ENCODE measurements at regions not wholly inside any gene's neighbourhood (a gene's known extent, or its start where the extent isn't known, plus 50 kb on each side); places are given as distances from the start of the nearest gene placed in this dataset.

DNA sequence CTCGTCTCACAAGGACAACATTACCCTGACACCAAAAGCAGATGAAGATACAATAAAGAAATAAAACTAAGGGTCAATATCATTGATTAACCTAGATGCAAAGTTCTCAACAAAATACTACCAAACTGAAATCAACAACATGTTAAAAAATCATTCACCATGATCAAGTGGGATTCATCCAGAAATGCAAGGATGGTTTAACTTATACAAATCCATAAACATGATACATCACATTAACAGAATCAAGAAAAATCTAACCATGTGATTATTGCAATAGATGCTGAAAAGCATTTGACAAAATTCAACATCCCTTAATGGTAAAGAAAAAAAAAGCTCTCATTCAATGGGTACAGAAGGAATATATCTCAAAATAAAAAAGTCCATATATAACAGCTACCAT lies 514.9 kb downstream of the TMA16 start:
- ATAC-seq, result no peak

DNA sequence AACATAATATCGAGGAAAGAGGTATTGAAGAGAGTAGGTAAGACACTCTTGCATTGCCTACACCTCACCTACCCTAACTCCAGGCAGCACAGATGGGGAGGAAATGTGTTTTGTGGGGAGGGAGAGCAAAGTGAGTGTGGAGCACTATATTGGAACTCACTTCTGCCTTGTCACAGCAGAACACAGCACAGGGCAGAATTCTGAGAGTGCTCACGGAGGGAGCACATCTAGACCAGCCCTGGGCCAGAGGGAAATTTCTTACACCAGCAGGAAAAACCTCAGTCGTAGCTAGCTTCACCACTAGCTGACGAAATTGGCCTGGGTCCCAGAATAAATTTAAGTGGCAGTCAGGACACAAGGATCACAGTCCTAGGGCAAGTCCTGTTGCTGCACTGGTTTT lies 517.3 kb downstream of the TMA16 start:
- H3K4me1 ChIP-seq (ENCODE audit: low read depth), result no peaks in the 10 kb centered on the region
- intact Hi-C loops (cut with DNase I, micrococcal nuclease), result no loop called here
- ATAC-seq (no peak), DNase-seq (no peak)
- TF ChIP-seq, protein P1, sequence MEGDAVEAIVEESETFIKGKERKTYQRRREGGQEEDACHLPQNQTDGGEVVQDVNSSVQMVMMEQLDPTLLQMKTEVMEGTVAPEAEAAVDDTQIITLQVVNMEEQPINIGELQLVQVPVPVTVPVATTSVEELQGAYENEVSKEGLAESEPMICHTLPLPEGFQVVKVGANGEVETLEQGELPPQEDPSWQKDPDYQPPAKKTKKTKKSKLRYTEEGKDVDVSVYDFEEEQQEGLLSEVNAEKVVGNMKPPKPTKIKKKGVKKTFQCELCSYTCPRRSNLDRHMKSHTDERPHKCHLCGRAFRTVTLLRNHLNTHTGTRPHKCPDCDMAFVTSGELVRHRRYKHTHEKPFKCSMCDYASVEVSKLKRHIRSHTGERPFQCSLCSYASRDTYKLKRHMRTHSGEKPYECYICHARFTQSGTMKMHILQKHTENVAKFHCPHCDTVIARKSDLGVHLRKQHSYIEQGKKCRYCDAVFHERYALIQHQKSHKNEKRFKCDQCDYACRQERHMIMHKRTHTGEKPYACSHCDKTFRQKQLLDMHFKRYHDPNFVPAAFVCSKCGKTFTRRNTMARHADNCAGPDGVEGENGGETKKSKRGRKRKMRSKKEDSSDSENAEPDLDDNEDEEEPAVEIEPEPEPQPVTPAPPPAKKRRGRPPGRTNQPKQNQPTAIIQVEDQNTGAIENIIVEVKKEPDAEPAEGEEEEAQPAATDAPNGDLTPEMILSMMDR (IDR thresholded peaks at IDR 0.05), result no peak
- H3K4me3 ChIP-seq, result no peak overlapping the region
- H3K36me3 ChIP-seq (ENCODE audit: low read depth), result no peaks in the 10 kb centered on the region
- no peaks in the 10 kb centered on the region for H3K9me3 ChIP-seq

More for the DNA sequence above, 514.9 kb downstream of the TMA16 start:
- no peaks in the 10 kb centered on the region for H3K4me1 ChIP-seq (ENCODE audit: low read depth)
- H3K36me3 ChIP-seq (ENCODE audit: low read depth), result no peaks in the 10 kb centered on the region
- H3K9me3 ChIP-seq, result no peaks in the 10 kb centered on the region
- DNase-seq, result no peak
- H3K4me3 ChIP-seq, result no peak overlapping the region
- TF ChIP-seq, protein P1 (IDR thresholded peaks at IDR 0.05), result no peak
- intact Hi-C loops (cut with DNase I, micrococcal nuclease), result no loop called here

DNA sequence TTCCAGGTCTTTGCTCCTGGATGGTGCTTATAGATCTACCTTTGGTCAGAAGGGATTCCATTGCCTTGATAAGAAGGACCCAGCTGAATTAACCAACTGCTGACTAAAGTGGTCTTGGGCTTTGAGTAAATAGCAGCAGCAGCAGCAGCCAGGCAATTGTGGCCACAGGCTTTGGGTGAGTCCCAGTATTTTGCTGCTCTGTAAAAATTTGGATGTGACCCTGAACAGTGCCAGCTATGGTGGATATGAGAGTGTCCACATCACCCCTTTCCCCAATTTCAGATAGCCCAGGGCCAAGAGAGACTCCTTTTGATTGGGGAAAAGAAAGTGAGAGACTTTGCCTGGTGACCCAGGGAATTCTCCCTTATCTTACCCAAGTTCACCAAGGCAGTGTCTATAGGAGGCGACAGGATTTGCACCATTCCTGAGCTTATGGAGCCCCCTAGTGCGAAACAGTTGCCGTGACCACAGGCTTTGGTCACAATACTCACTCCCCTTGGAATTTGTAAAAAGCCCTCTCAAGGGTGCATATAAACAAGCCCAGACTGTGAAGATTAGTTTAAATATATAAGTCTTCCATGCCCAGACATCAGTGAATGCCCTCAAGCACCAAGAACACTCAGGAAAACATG lies 518.0 kb downstream of the TMA16 start:
- ATAC-seq (no peak), DNase-seq (no peak)
- Histone ChIP-seq H3K4me1 (ENCODE audit: low read depth) (no peaks in the 10 kb centered on the region), H3K36me3 (ENCODE audit: low read depth) (no peaks in the 10 kb centered on the region), H3K9me3 (no peaks in the 10 kb centered on the region), H3K4me3 (no peak overlapping the region)
- intact Hi-C loops (cut with DNase I, micrococcal nuclease), result no loop called here
- TF ChIP-seq, protein P1 (IDR thresholded peaks at IDR 0.05), result no peak

DNA sequence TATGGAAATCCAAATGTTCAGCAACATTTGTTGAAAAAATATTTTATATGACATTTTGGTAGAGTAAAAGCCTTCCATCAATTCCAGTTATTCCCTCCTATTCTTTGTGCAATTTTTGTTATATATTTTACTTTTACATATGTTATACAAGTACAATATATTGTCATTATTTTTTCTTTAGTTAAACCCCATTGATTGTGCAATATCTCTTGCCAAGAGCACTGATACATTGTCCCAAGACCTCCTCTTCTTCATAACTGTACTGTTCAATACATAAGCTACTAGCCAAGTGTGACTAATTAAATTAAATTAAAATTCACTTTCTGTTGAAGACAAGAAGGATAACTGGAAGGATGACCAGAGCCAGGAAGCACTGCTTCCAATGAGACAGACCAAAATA lies 527.5 kb downstream of the TMA16 start:
- TF ChIP-seq, protein P1 (IDR thresholded peaks at IDR 0.05), result no peak
- intact Hi-C loops (cut with DNase I, micrococcal nuclease), result no loop called here

DNA sequence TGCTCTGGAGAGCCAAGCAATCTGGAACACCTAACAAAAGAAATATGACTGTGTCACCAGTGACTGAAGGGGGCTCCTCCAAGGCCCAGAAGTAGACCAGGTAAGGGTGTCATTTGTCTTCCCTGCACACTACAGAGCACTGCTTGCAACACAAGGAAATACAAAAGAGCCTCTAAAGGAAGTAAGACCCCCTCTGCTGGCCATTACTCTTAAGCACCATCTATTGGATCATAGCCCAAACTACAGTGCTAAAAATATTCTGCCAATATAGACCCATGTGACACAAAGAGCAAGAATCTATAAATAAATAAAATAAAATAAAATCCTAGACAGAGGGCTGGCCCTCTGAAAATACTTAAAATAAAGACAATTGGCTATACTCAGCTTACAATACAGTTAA lies 528.7 kb downstream of the TMA16 start:
- no peaks in the 10 kb centered on the region for H3K36me3 ChIP-seq (ENCODE audit: low read depth)
- DNase-seq (no peak), ATAC-seq (no peak)
- intact Hi-C loops (cut with DNase I, micrococcal nuclease), result no loop called here
- H3K9me3 ChIP-seq, result peaks cover 21% of the 10 kb centered on the region
- TF ChIP-seq, protein P1 (IDR thresholded peaks at IDR 0.05), result no peak
- no peak overlapping the region for H3K4me3 ChIP-seq
- no peaks in the 10 kb centered on the region for H3K4me1 ChIP-seq (ENCODE audit: low read depth)

More for the DNA sequence above, 527.5 kb downstream of the TMA16 start:
- H3K36me3 ChIP-seq (ENCODE audit: low read depth), result no peaks in the 10 kb centered on the region
- H3K9me3 ChIP-seq, result peaks cover 21% of the 10 kb centered on the region
- H3K4me3 ChIP-seq, result no peak overlapping the region
- ATAC-seq (no peak), DNase-seq (no peak)
- no peaks in the 10 kb centered on the region for H3K4me1 ChIP-seq (ENCODE audit: low read depth)

DNA sequence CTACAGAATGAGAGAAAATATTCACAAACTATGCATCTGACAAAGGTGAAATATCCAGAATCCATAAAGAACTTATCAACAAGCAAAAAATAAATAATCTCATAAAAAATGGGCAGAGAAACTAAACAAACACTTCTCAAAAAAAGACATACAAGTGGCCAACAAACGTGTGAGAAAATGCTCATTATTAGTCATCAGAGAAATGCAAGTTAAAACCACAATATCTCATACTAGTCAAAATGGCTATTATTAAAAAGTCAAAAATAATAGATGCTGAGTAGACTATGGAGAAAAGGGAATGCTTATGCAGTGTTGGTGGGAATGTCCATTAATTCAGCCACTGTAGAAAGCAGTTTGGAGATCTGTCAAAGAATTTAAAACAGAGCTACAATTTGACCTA lies 533.3 kb downstream of the TMA16 start:
- Histone ChIP-seq H3K4me1 (ENCODE audit: low read depth) (no peaks in the 10 kb centered on the region), H3K36me3 (ENCODE audit: low read depth) (no peaks in the 10 kb centered on the region), H3K9me3 (peaks cover 19% of the 10 kb centered on the region), H3K4me3 (no peak overlapping the region)
- intact Hi-C loops (cut with DNase I, micrococcal nuclease), result no loop called here
- TF ChIP-seq, protein P1 (IDR thresholded peaks at IDR 0.05), result no peak
- DNase-seq, result no peak
- ATAC-seq, result no peak
